ENCODE measurements at regions not wholly inside any gene's neighbourhood (a gene's known extent, or its start where the extent isn't known, plus 50 kb on each side); places are given as distances from the start of the nearest gene placed in this dataset.

GRCh38 chr19:31516756-31517155, 167.5 kb upstream of the TSHZ3 start:
- no peak for DNase-seq
- Histone ChIP-seq H3K27ac (ENCODE audit: low read length) (no peak overlapping the region), H3K4me2 (ENCODE audit: low read depth, low read length) (no peak overlapping the region), H3K27me3 (replicated peaks; ENCODE audit: insufficient read depth, low read length) (peaks cover 45% of the 10 kb centered on the region), H4K20me1 (ENCODE audit: insufficient read depth, low read length) (no peaks in the 10 kb centered on the region), H3K9me2 (replicated peaks; ENCODE audit: insufficient read depth, low read length) (no peaks in the 10 kb centered on the region), H3K36me3 (replicated peaks; ENCODE audit: insufficient read depth, low read length) (no peaks in the 10 kb centered on the region), H3K4me3 (ENCODE audit: low read length) (no peak overlapping the region), H2AFZ (ENCODE audit: low read length) (no peak overlapping the region), H3F3A (ENCODE audit: insufficient read depth, low read length) (no peaks in the 10 kb centered on the region), H3K9ac (ENCODE audit: low read length) (no peak overlapping the region), H3K9me3 (replicated peaks; ENCODE audit: insufficient read depth, low read length) (no peaks in the 10 kb centered on the region), H3K4me1 (ENCODE audit: low read length) (no peaks in the 10 kb centered on the region), H3K79me2 (ENCODE audit: low read length) (no peaks in the 10 kb centered on the region)
- no peak for TF ChIP-seq CTCF (IDR thresholded peaks at IDR 0.05; ENCODE audit: low read length)
- no peak for TF ChIP-seq EZH2phosphoT487 (IDR thresholded peaks at IDR 0.05; ENCODE audit: low read length)
- no peak for TF ChIP-seq EZH2 (optimal IDR thresholded peaks at IDR 0.05; ENCODE audit: low read depth, low read length)

GRCh38 chr19:31517224-31518180, 168.3 kb upstream of the TSHZ3 start:
- no peak for DNase-seq
- H4K20me1 ChIP-seq (ENCODE audit: insufficient read depth, low read length): no peaks in the 10 kb centered on the region
- TF ChIP-seq CTCF (IDR thresholded peaks at IDR 0.05; ENCODE audit: low read length) (no peak), EZH2phosphoT487 (IDR thresholded peaks at IDR 0.05; ENCODE audit: low read length) (no peak), EZH2 (optimal IDR thresholded peaks at IDR 0.05; ENCODE audit: low read depth, low read length) (no peak)
- H3K9me2 ChIP-seq (replicated peaks; ENCODE audit: insufficient read depth, low read length): no peaks in the 10 kb centered on the region
- H3K4me3 ChIP-seq (ENCODE audit: low read length): no peak overlapping the region
- no peak overlapping the region for H3K27ac ChIP-seq (ENCODE audit: low read length)
- no peak overlapping the region for H3K4me2 ChIP-seq (ENCODE audit: low read depth, low read length)
- H3K9ac ChIP-seq (ENCODE audit: low read length): no peak overlapping the region
- no peaks in the 10 kb centered on the region for H3K36me3 ChIP-seq (replicated peaks; ENCODE audit: insufficient read depth, low read length)
- H2AFZ ChIP-seq (ENCODE audit: low read length): no peak overlapping the region
- no peaks in the 10 kb centered on the region for H3F3A ChIP-seq (ENCODE audit: insufficient read depth, low read length)
- no peaks in the 10 kb centered on the region for H3K79me2 ChIP-seq (ENCODE audit: low read length)
- H3K4me1 ChIP-seq (ENCODE audit: low read length): no peaks in the 10 kb centered on the region
- no peaks in the 10 kb centered on the region for H3K9me3 ChIP-seq (replicated peaks; ENCODE audit: insufficient read depth, low read length)
- H3K27me3 ChIP-seq (replicated peaks; ENCODE audit: insufficient read depth, low read length): peaks cover 48% of the 10 kb centered on the region

- Histone ChIP-seq H2AFZ (ENCODE audit: low read length) (no peak overlapping the region), H3K27me3 (replicated peaks; ENCODE audit: insufficient read depth, low read length) (peaks cover 54% of the 10 kb centered on the region), H3K79me2 (ENCODE audit: low read length) (no peaks in the 10 kb centered on the region), H4K20me1 (ENCODE audit: insufficient read depth, low read length) (no peaks in the 10 kb centered on the region), H3K4me1 (ENCODE audit: low read length) (no peaks in the 10 kb centered on the region), H3K4me3 (ENCODE audit: low read length) (no peak overlapping the region), H3K27ac (ENCODE audit: low read length) (no peak overlapping the region), H3K4me2 (ENCODE audit: low read depth, low read length) (no peak overlapping the region), H3K9ac (ENCODE audit: low read length) (no peak overlapping the region), H3K9me2 (replicated peaks; ENCODE audit: insufficient read depth, low read length) (no peaks in the 10 kb centered on the region), H3K36me3 (replicated peaks; ENCODE audit: insufficient read depth, low read length) (no peaks in the 10 kb centered on the region), H3F3A (ENCODE audit: insufficient read depth, low read length) (no peaks in the 10 kb centered on the region), H3K9me3 (replicated peaks; ENCODE audit: insufficient read depth, low read length) (no peaks in the 10 kb centered on the region)
- no peak for DNase-seq
- TF ChIP-seq CTCF (IDR thresholded peaks at IDR 0.05; ENCODE audit: low read length) (no peak), EZH2phosphoT487 (IDR thresholded peaks at IDR 0.05; ENCODE audit: low read length) (no peak), EZH2 (optimal IDR thresholded peaks at IDR 0.05; ENCODE audit: low read depth, low read length) (no peak)
Measured at GRCh38 chr19:31518216-31519020, 169.2 kb upstream of the TSHZ3 start.

All from MM.1S (cell line).